ENCODE measurements at regions not wholly inside any gene's neighbourhood (a gene's known extent, or its start where the extent isn't known, plus 50 kb on each side); places are given as distances from the start of the nearest gene placed in this dataset.

DNA sequence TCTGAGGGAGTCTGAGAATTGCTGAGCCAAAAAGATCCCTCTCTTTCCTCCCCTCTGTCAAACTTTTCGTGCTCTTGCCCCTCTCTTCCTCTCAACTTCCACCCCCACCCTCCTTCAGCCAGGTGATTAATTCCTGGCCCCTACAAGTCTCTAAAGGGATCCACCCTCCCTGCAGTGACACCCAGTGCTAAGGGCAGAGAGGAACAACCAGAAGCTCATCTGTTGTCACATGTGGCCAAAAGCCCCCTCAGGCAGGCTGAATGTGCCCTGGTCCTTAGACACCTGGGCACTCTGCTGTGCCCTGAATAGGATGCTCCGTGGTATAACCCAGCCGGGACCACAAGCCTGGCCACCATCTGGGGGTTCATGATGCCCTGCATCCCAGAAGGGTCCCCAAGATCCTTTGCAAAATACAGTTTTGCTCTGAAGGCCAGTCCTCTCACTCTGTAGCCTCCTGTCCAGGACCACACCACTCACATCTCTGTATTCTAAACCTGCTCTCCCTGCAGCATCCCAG is 234.4 kb downstream of the BCL11A start:
- DNase-seq, result no peak

DNA sequence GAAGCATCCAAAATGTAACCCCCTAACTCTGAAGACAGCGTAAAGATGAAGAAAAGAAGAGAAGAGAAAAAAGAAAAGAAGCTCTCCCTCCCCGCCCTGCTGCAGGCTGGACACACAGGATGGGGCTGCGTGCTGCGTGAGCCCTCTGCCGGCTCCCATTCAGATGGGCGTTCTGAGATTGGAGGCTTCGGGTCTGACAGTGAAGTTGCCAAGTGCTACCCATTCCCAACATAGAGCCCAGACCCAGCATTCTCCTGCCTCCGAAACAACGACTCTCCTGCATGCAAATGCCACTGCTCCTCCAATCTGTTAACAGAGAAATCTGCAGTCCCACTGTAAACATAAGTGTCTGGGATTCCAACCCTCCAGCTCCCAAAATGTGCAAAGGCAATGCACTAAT is 234.9 kb downstream of the BCL11A start:
- no peak for DNase-seq

DNA sequence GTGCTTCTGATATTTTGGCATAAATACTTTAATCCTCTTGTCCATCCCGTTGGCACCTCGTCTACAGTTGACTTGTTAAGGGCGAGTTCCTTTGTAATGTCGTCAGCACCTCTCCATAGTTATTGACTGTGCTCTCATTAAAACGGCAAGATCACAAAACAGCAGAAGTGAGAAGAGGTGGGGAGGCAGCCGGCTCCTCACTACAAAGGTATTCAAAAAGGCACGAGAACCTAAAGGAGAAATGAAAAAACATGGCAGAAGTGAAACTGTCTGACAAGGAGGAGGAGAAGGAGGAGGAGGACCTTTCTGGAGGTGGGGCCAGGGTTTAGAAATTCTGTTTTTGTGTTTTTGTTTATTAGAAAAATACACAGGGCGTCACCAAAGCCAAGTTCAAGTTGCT is 235.6 kb downstream of the BCL11A start:
- no peak for DNase-seq

DNA sequence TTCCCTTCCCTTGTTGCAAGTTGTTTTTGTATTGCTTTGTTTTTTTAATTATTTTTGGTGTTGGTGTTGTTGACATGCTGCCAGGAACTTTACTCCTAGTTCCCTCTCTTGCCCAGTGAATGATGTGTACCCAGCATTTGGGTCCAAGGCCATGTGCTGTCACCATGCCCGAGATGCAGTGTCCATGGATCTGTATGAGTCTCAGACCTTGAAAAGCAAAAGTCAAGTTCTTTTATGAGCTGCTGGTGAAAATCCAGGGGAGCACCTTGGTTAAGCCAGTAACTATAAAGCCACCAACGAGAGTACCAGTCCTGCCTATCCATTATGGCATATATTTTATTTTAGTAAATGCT is 236.4 kb downstream of the BCL11A start:
- DNase-seq, result no peak

DNA sequence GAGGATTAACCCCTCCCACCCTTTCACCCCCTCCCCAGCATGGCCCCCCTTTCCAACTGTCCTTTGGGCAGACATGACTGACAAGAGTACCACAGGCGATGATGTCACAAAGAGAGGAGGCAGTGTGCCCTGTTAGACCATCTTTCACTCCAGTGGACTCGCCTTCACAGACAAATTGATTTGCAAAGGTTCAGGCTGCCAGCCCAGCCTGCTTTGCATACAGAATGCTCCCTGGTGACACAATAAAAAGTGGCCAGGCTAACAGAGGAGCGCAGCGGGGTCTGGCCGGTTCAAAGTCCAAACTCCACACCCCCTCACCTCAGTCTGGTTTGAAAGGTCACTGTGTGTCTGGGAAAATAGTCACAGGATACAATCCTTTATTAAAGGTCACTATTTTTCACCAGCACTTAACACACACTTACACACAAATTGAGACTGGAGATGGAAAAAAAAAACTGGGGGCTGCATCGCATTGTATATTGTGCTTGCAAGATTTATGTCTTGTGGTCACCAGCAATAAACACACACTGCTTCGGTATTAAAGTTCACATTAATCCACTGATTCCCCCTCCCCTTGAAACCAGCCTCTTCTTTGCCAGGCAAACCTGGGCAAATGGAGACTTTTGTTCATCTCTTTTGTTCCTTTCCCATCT is 236.9 kb downstream of the BCL11A start:
- no peak for DNase-seq

DNA sequence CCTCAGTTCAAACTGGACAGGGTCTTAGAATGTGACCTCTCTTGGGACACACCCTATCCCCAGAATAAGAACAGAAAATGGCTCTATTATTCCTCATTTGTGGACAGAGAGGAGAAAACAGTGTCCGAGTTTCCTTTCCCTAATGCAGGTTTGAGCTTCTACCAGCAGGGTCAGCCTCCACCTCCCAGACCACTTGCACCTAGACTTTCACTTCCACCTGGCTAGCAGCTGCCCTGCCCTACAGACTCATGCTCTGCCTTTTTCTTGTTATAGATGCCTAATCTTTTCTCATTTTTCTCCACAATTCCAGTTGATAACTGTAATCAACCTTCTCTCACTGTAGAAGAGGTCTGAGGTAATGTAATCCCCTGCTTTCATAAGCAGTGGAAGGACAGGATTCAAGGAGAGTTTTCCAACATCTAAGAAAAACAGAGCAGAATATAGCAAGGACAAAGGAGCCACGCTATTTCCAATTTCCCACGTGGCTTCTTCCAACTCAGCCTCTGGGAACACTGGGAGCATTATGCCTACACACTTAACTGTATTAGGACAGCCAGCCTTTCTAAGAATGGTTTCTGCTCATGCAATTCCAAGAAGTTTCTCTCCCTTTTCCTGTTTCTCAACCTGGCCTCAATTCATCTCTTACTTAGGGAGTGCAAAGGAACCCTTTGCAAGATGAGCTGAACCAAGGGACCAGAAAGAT is 239.8 kb downstream of the BCL11A start:
- no peak for DNase-seq

DNA sequence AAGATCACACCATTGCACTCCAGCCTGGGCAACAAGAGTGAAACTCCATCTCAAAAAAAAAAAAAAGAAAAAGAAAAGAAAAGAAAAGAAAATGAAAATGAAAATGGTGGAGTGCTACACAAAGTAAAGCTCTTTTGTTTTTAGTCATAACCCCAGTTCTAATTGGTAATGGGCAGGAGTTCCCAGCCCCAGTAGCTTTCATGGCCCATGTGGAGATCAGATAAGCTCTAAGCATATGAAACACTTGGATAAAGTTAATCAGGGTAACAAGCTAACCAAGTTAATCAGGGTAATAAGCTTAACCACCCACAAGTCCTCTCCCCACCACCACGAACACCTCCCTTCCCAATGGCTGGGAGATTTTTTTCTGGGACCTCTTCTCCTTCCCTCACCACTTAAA is 240.8 kb downstream of the BCL11A start:
- no peak for DNase-seq

DNA sequence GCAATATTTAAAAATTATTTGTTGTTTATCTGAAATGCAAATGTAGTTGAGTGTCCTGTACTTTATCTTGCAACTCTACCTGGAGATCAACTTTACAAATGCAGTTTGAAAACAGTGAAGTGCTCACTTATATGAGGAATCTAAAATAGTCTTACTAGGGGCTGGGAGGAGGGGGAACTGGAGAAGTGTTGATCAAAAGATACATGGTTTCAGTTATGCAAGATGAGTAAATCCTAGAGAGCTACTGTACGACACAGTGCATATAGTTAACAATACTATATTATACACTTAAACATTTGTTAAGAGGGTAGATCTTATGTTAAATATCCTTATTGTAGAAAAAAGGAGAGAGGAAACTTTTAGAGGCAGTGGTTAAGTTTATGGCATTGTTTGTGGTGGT is 241.9 kb downstream of the BCL11A start:
- no peak for DNase-seq

DNA sequence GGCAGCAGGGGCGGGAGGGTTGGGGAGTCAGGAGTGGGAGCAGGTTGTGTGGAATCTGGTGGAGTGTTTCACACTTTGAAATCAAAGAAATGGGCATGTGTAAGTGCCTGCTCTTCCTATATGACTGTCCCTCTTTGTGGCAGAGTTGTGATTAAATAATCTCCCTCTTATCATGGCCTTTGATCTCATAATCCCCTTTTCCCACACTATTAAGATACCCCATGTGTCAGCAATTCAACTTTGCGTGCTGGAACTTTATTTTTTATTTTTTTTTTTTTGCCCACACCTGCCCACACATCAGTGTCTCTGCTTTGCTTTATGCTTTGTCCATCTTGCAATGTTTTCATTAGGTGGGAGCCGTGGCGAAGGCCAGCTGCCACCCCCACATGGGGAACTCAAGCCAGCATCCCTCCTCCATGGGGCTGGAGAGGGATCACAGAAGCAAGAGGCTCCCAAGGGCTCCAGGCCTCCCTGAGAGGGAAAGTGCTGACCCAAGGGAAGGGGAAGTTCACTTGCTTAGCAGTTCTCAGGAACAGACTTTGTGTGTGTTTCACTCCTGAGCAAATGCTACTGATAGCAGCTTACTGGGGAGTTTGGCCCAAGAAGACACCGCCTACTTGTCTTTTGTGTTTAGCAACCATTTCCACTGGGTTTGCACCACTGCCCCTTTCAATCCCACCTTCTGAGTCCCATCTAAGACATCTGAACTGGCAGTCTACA is 243.4 kb downstream of the BCL11A start:
- DNase-seq, result no peak

DNA sequence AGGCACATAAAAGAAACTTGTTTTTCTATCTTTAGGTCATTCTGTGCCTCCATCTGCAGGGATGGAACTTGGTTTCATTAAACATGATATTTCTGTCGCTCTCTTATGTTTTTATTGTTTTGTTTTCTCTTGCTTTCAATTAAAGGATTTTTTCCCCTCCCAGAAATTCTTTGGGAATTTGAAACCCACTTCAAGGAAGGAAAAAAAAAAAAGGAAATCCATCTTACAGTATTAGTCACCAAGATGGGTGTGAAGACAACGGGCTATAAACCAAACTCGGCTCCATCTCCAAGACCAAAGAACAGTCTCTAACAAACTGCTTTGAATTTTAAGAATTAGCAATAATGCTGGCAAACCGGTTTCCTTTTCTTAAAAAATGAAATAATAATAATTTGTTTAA is 244.1 kb downstream of the BCL11A start:
- DNase-seq, result no peak

DNA sequence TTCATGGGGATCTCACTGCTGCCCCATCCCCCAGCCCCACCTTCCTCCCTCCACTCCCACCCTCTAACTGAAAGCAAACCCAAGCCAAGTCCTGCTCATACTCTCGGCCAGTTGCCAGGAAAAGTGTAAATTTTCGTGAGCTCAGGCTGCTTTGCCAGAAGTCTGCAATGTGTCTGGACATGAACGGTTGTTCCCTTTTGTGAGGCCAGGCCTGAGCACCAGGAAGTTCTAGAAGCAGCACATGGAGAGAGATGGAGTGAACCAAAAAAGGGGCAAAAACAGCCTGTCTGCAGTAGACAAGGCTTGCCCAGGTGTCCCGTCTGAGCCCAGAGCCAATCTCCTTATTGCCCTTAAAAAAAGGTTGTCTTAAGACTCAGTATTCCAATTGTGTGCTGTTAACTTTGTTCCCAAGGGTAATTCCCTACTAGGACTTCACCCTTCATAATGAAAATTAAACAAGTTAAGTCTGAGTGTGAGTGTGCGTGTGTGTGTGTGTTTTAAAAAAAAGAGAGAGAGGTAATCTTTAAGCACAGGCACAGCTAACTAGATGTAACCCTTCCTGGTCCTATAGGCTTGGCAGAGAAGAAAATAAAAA is 247.1 kb downstream of the BCL11A start:
- DNase-seq, result no peak

DNA sequence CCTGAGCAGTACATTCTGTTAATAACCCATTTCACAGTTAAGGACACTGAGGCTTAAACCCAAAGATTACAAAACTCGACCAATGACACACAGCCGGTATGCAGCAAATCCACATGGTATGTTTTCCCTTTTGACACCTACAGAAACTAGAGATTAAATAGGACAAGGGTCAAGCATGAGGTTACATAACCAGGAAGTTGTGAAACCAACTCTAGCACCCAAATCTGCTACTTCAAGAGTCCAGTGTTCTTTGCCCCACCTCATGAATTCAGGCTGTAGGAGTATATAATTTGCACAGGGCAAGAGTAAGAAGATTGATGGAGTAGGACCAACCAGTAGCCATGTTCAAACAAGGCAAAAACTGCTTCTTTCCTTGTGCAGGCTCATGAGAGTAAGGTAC is 249.8 kb downstream of the BCL11A start:
- no peak for DNase-seq

DNA sequence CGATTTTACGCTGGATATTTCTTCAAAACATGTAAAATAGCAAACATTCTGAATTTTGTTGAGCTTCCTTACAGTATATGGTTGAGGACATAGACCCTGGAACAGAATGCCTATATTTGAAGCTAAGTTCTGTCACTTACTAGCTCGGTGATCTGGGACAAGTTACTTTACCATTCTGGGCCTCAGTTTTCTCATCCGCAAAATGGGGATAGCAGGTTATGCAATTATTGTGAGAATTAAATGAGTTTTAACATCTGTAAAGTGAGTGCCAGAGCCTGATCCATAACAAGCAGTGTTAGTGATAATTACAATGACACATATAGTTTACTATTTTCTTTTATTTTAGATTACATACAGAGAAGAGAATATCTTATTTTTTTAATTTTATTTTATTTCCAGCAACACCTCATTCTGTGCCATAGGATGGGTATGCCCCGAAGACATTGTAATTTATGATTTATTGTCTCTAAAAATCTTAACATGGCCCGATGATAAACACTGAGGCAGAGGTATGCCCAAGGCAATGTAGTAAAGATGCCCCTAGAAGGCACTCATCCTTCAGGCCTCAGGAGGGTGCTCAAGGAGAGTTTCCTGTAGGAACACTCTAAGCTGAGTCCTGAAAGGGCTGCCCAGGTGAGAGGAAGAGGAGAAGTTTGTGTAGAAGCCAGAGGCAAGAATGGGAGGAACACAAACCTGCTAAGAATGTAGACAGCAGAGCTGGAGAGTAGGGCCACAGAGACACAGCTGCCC is 250.9 kb downstream of the BCL11A start:
- DNase-seq, result no peak

DNA sequence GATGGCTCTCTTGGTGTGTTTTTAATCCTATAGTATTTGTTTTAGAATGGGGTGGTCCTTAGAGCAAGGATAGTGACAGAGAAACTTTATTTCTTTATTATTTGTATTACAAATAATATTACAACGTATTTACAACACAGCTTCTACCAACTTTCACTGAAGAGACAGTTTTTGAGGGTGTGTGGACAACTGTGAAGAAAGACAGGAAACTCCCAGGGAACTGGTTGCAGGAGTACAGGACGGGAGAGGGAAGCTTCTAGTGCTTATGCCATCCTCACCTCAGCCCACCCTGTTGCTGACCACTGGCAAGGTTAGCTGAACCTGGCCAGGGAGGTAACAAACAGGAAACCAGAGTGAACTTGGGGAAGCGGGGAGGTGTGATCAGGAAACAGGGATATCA is 251.7 kb downstream of the BCL11A start:
- DNase-seq, result no peak

DNA sequence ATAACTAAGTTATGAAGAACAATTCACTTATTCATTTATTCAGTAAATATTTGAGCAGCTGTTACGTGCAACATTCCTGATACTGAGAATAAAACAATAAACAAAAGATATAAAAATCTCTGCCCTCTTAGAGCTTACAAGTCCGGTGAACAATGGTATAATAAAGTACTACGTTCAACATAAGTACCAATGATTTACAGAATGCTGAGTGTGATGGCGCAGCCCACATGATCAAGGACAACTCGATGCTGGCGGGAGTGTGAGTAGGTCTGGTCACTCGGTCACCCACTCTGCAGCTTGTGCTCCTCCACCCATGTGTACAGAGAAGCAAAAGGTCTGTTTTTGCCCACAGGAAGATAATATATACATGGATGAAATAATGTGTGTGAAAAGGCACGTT is 254.3 kb downstream of the BCL11A start:
- no peak for DNase-seq

DNA sequence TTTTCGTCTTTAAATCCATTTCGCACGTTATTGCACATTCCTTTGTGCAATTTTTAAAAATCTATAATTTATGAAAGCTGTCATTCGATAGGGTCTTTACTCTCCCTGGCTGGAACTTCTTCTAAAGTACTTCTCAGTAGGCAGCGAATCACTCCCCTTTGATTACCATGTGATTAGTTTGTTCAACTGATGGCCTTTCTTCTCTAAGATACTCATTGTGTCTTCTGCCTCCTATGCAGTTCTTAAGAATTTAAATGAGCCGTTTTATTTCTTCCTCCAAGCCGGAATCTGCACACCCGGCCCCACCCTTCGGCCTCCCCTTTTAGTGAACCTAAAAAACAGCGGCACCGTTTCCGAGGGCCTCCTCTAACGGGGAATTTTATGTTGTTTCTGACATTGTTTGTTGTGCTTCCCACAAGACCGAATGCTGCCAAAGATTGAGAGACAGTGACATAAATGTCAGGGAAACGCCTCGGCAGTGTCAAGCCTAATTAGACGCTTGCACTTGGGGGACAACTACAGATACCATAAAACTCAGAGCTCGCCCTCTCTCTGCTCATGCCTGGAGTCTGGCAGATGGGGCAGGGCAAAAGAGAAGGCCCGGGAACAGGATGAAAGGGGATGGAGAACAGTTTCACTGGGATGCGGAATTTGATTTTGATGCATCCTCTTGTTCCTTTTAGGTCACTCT is 255.3 kb downstream of the BCL11A start:
- DNase-seq, result no peak

DNA sequence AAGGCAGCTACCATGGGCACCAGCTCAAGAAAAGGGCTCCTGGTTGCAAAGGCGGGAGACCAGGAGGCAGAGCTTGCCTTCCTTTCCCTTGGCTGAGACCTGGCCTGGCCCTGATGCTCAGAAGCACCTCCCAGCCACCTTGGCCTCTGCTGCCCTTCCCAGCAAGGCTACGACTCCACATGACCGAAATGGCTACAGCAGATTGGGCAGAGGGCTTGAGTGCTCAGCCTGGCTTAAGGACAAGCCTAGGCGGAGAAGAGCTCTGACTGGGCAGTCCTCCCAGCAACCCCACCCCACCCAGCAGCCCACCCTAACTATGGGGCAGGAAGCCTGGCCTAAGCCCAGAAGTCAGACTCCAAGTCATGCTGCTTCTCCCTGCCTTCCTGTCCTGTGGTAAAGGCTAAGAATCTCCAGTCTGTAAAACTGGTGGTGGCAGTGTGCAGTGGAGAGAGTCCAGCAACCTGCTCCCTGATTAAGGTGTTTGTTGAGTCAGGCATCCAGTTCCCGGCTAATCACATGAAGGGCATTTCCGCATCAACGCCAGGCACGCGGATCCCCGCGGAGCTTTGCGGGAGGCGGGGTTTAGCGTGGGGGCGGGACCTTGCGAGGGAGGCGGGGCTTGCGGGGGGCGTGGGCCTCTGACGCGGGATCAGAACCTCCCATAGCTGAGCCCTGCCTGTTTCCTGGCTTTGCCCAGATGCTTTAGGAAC is 256.0 kb downstream of the BCL11A start:
- DNase-seq, result no peak

DNA sequence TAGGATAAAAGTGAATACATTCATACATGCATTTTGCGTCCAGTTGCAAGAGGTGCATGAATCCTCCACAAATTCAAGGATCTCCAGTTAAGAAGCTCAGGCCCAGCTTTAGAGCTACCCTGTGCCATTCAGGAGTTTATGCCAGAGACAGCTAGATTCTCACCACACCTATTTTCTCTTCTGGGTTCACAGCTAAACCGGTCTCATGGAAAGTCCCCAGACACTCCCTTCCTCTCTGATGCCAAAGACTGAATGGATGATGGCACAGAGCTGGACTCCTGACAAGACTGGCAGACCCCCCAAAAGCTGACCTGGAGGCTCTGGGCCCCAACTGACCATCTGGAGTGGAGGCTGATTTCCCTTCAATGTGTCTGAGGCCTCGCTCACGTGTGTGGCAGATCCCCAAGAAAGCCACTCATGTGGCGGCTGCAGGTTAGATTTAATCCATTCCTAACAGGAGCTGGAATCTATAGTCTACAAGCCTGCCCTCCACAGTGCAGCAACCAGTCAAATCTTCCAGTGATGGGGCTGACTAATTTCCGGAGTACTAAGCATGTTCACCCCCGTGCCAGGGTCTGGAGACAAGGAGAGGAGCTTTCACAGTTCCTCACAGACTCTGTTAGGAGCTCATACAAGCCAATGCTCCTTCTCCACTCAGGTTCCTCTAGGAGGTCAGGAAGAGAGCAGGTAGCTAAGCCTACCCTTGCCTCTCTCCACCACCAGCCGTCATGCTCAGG is 257.1 kb downstream of the BCL11A start:
- DNase-seq, result no peak

DNA sequence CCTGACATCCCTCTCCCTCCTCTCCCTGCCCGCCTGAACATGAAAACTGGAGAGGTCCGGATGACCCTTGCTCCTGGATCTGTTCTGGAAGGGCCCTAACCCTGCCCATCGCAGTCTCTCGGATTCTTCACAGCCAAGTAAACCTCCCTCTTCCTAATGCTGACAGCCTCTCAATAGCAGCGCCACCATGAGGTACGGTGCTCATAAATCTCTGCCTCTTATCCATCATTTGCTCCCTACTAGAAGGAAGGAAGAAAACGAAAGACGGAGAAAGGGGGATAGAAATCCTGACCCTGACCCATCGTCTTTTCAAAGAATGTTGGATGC is 257.9 kb downstream of the BCL11A start:
- DNase-seq, result no peak

DNA sequence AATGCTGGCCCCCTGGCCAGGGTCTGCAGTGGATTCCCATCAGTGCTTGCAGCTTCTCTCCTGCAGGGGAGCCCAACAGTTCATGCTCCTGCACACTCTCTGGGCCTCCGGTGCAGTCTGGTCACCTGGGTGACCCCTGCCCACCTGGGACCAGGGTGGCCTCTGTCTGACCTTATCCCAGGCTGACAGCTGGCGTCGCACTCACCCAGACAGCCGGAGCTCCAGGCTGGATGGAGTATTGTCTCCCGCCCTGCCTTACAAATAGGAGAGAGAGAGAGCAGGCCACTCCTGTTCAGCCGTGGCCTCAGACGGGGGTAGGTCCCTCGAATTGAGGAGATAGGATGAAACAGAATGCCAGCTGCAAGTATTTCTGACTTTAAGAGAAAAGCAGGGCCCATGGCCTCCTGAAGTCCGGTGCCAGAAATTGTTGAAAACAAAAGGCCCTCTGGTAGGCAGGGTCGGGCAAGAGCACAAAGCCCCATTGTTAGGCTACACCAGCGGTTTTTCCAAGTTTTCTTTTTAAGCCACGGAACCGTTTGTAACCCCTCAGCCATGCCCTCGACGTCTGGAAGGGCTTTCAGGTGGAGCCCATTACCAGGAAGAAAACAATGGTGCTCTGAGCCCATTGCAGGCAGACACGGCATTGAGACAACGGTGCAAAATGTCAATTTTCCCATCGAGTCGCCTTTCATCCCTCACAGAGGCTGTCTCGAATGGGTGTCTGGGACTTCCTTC is 258.4 kb downstream of the BCL11A start:
- DNase-seq, result no peak
